ENCODE measurements at regions not wholly inside any gene's neighbourhood (a gene's known extent, or its start where the extent isn't known, plus 50 kb on each side); places are given as distances from the start of the nearest gene placed in this dataset.
A peak's percentile ranks its signal among the peaks of the same experiment; 100 is the strongest.

DNA sequence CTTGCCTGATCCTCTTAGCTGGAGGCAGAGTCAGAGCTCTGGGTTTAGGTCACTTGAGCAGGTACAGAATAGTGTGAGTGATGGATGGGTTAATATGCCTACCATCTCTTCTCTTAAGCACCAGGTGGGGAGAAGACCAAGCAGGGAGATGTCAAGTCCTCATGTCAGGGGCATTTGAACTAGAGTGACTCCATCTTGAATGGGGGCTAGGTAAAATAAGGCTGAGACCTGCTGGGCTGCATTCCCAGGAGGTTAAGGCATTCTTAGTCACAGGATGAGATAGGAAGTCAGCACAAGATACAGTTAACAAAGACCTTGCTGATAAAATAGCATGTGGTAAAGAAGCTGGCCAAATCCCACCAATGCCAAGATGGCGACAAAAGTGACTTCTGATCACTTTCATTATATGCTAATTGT lies 77.4 kb upstream of the BTG3 start:
- Histone ChIP-seq H3K4me2 (no peak overlapping the region), H2AFZ (no peak overlapping the region), H3K36me3 (replicated peaks; ENCODE audit: insufficient read depth, low read depth) (no peaks in the 10 kb centered on the region), H3K79me2 (no peaks in the 10 kb centered on the region), H3K9me2 (replicated peaks; ENCODE audit: insufficient read depth) (no peaks in the 10 kb centered on the region), H3K4me3 (no peak overlapping the region), H3K27ac (peak overlapping the region; percentile 72), H3K4me1 (ENCODE audit: insufficient read depth) (peaks cover 4% of the 10 kb centered on the region), H3K27me3 (no peaks in the 10 kb centered on the region), H3K9me3 (ENCODE audit: low read depth) (no peaks in the 10 kb centered on the region), H4K20me1 (ENCODE audit: insufficient read depth, poor library complexity, severe bottlenecking) (no peaks in the 10 kb centered on the region)
- no peak for DNase-seq (ENCODE audit: low spot score)
- 90% methylated on average over 1 of the region's 1 CpG for WGBS (ENCODE audit: low lambda C conversion rate, missing lambda C conversion rate)
- TF ChIP-seq, protein P1, sequence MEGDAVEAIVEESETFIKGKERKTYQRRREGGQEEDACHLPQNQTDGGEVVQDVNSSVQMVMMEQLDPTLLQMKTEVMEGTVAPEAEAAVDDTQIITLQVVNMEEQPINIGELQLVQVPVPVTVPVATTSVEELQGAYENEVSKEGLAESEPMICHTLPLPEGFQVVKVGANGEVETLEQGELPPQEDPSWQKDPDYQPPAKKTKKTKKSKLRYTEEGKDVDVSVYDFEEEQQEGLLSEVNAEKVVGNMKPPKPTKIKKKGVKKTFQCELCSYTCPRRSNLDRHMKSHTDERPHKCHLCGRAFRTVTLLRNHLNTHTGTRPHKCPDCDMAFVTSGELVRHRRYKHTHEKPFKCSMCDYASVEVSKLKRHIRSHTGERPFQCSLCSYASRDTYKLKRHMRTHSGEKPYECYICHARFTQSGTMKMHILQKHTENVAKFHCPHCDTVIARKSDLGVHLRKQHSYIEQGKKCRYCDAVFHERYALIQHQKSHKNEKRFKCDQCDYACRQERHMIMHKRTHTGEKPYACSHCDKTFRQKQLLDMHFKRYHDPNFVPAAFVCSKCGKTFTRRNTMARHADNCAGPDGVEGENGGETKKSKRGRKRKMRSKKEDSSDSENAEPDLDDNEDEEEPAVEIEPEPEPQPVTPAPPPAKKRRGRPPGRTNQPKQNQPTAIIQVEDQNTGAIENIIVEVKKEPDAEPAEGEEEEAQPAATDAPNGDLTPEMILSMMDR (IDR thresholded peaks at IDR 0.05; ENCODE audit: poor library complexity), result no peak
- TF ChIP-seq EZH2phosphoT487 (IDR thresholded peaks at IDR 0.05; ENCODE audit: low read depth, severe bottlenecking, unreplicated experiment), result no peak
- TF ChIP-seq EZH2 (IDR thresholded peaks at IDR 0.05; ENCODE audit: borderline replicate concordance), result no peak

DNA sequence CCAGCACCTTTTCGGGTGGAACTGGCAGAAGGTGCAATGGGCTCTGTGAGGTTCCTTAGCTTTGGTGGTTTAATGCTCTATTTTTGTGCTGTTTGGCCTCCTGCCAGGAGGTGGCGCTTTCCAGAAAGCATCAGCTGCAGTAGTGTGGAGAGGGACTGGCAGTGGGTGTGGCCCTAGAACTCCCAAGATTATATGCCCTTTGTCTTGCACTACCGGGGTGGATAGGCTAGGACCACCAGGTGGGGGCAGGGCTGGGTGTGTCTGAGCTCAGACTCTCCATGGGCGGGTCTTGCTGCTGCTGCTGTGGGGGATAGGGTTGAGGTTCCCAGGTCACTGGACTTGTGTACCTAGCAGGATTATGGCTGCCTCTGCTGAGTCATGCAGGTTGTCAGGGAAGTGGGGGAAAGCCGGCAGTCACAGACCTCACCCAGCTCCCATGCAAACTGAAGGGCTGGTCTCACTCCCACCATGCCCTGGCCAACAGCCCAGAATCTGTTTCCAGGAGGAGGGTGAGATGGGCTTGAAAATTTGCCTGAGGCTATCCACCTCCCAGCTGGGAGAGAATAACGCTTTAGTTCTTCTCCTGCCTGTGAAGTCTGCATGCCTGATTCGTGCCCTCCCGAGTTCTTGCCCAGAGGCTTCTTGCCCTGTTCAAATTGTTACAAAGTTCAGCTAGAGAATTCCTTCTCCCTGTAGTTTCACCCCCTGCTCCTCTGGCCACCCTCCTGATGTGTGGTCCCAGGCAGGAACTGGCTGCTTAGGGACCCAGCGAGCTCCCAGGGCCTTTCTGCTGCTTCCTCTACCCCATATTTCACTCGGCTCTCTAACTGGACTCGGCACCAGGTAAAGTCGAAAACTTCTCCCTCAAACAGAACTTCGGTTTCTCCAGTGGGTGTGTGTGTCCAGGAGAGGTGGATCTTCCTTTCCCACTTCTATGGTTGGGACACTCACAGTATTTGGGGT lies 76.5 kb upstream of the BTG3 start:
- Histone ChIP-seq H3K36me3 (replicated peaks; ENCODE audit: insufficient read depth, low read depth) (no peaks in the 10 kb centered on the region), H4K20me1 (ENCODE audit: insufficient read depth, poor library complexity, severe bottlenecking) (no peaks in the 10 kb centered on the region), H3K4me2 (peak overlapping the region; percentile 29), H3K79me2 (no peaks in the 10 kb centered on the region), H3K4me1 (ENCODE audit: insufficient read depth) (peaks cover 4% of the 10 kb centered on the region), H3K9me3 (ENCODE audit: low read depth) (no peaks in the 10 kb centered on the region), H3K9me2 (replicated peaks; ENCODE audit: insufficient read depth) (no peaks in the 10 kb centered on the region), H3K27ac (peak overlapping the region; percentile 72), H2AFZ (peak overlapping the region; percentile 46), H3K4me3 (no peak overlapping the region), H3K27me3 (no peaks in the 10 kb centered on the region)
- no peak for TF ChIP-seq EZH2 (IDR thresholded peaks at IDR 0.05; ENCODE audit: borderline replicate concordance)
- TF ChIP-seq, protein P1 (IDR thresholded peaks at IDR 0.05; ENCODE audit: poor library complexity), result peak; percentile 43
- peak; percentile 55 for DNase-seq (ENCODE audit: low spot score)
- 66% methylated on average over 13 of the region's 13 CpGs for WGBS (ENCODE audit: low lambda C conversion rate, missing lambda C conversion rate)

DNA sequence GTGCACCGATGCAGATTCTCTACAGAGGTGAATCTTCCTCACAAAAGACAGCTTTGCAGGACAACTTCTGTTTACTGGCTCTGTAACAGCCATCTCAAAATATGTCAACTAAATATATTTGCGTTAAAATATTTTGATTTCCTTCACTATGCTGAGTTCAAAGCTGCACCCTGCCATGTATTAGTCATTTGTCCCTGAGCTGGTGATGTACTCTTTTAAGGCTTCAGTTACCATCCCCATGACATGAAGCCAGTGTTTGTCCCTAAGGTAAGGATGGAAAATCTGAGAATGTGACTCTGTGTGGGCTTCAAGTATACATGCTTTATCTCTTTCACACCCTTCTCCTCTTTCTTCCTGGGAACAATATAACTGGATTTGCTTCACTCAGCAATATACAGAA lies 70.2 kb upstream of the BTG3 start:
- no peaks in the 10 kb centered on the region for H4K20me1 ChIP-seq (ENCODE audit: insufficient read depth, poor library complexity, severe bottlenecking)
- no peak overlapping the region for H2AFZ ChIP-seq
- no peak overlapping the region for H3K4me2 ChIP-seq
- no peak for TF ChIP-seq EZH2phosphoT487 (IDR thresholded peaks at IDR 0.05; ENCODE audit: low read depth, severe bottlenecking, unreplicated experiment)
- TF ChIP-seq, protein P1 (IDR thresholded peaks at IDR 0.05; ENCODE audit: poor library complexity), result no peak
- TF ChIP-seq EZH2 (IDR thresholded peaks at IDR 0.05; ENCODE audit: borderline replicate concordance), result no peak
- H3K9me3 ChIP-seq (ENCODE audit: low read depth), result no peaks in the 10 kb centered on the region
- no peak overlapping the region for H3K27ac ChIP-seq
- no peaks in the 10 kb centered on the region for H3K9me2 ChIP-seq (replicated peaks; ENCODE audit: insufficient read depth)
- WGBS (ENCODE audit: low lambda C conversion rate, missing lambda C conversion rate), result 74% methylated on average over 2 of the region's 2 CpGs
- H3K27me3 ChIP-seq, result no peaks in the 10 kb centered on the region
- no peaks in the 10 kb centered on the region for H3K36me3 ChIP-seq (replicated peaks; ENCODE audit: insufficient read depth, low read depth)
- no peaks in the 10 kb centered on the region for H3K4me1 ChIP-seq (ENCODE audit: insufficient read depth)
- H3K4me3 ChIP-seq, result no peak overlapping the region
- DNase-seq (ENCODE audit: low spot score), result no peak
- no peaks in the 10 kb centered on the region for H3K79me2 ChIP-seq

Data from hepatocyte (in vitro differentiated cells).